DOHH2 (cell line): ENCODE measurements at regions not wholly inside any gene's neighbourhood (a gene's known extent, or its start where the extent isn't known, plus 50 kb on each side); places are given as distances from the start of the nearest gene placed in this dataset.

Experiments
- H3F3A ChIP-seq: fragments of 200-600 bp; sonication (generic), shearing (Covaris generic); 2 replicates; pipeline ENCODE4 v1.6.0; 2016; ENCODE audit warnings: antibody characterized with exemption, mild to moderate bottlenecking; ENCODE audit not compliant: control insufficient read depth, insufficient read depth
- H3K27ac ChIP-seq: fragments of 200-600 bp; sonication (generic); 2 replicates; pipeline ENCODE4 v1.5.1; 2014; ENCODE audit warnings: low read depth, mild to moderate bottlenecking, low read length, moderate library complexity
- H3K27me3 ChIP-seq: fragments of 200-600 bp; sonication (generic); 2 replicates; pipeline ENCODE4 v1.6.1; 2014; ENCODE audit warnings: mild to moderate bottlenecking, low read length, mixed read lengths; ENCODE audit not compliant: control insufficient read depth
- H3K36me3 ChIP-seq: fragments of 200-600 bp; sonication (generic); 2 replicates; pipeline ENCODE4 v1.6.1; 2014; ENCODE audit warnings: mild to moderate bottlenecking, low read length, moderate library complexity, mixed read lengths; ENCODE audit not compliant: control insufficient read depth
- H3K4me1 ChIP-seq: fragments of 200-600 bp; sonication (generic); 2 replicates; pipeline ENCODE4 v1.6.1; 2014; ENCODE audit warnings: mild to moderate bottlenecking, low read length, mixed read lengths; ENCODE audit not compliant: control insufficient read depth
- H3K4me2 ChIP-seq: fragments of 200-600 bp; sonication (generic); 2 replicates; pipeline ENCODE4 v1.6.0; 2014; ENCODE audit warnings: mild to moderate bottlenecking, low read length, moderate library complexity
- H3K4me3 ChIP-seq: fragments of 200-600 bp; sonication (generic); 2 replicates; pipeline ENCODE4 v1.5.1; 2014; ENCODE audit warnings: mild to moderate bottlenecking, low read length, mixed read lengths
- H3K79me2 ChIP-seq: fragments of 200-600 bp; sonication (generic); 2 replicates; pipeline ENCODE4 v1.6.1; 2014; ENCODE audit warnings: mild to moderate bottlenecking, low read length, mixed read lengths; ENCODE audit not compliant: control insufficient read depth
- H3K9me2 ChIP-seq: fragments of 200-600 bp; sonication (generic); replicated peaks from 2 replicates; pipeline ENCODE4 v1.6.1; 2014; ENCODE audit warnings: mild to moderate bottlenecking, low read length, mixed read lengths; ENCODE audit not compliant: control insufficient read depth
- H3K9me3 ChIP-seq: fragments of 200-600 bp; sonication (generic); 2 replicates; pipeline ENCODE4 v1.6.1; 2014; ENCODE audit warnings: antibody characterized with exemption, low read length, mixed read lengths; ENCODE audit not compliant: control insufficient read depth, insufficient read depth
- H4K20me1 ChIP-seq: fragments of 200-600 bp; sonication (generic); 2 replicates; pipeline ENCODE4 v1.6.0; 2014; ENCODE audit warnings: low read depth, mild to moderate bottlenecking, antibody characterized with exemption, low read length, moderate library complexity; ENCODE audit not compliant: control insufficient read depth, insufficient read depth
- CTCF ChIP-seq: fragments of 200-600 bp; sonication (generic); IDR thresholded peaks from one replicate; pipeline ENCODE4 v1.5.1; 2014; ENCODE audit warnings: antibody characterized with exemption, mild to moderate bottlenecking, low read depth, low read length; ENCODE audit not compliant: poor library complexity, severe bottlenecking
- EZH2phosphoT487 ChIP-seq: fragments of 200-600 bp; sonication (generic); IDR thresholded peaks from 2 replicates; pipeline ENCODE4 v1.6.1; 2017; ENCODE audit warnings: borderline replicate concordance, mild to moderate bottlenecking, antibody characterized with exemption, low read length, moderate library complexity, mixed read lengths

- Histone ChIP-seq H3K27ac (no peak overlapping the region), H3K9me3 (no peaks in the 10 kb centered on the region), H3K4me2 (no peak overlapping the region), H4K20me1 (no peaks in the 10 kb centered on the region), H3F3A (no peaks in the 10 kb centered on the region), H3K4me3 (no peak overlapping the region), H3K9me2 (no peaks in the 10 kb centered on the region), H3K36me3 (no peaks in the 10 kb centered on the region), H3K4me1 (no peaks in the 10 kb centered on the region), H3K79me2 (no peaks in the 10 kb centered on the region), H3K27me3 (no peaks in the 10 kb centered on the region)
- TF ChIP-seq EZH2phosphoT487 (no peak), CTCF (no peak)
These were observed 56.5 kb upstream of the CNTN6 start for GRCh38 chr3:1036207-1036826.

- TF ChIP-seq EZH2phosphoT487 (no peak), CTCF (no peak)
- Histone ChIP-seq H3K79me2 (no peaks in the 10 kb centered on the region), H3K27me3 (no peaks in the 10 kb centered on the region), H3K9me2 (no peaks in the 10 kb centered on the region), H3K4me2 (no peak overlapping the region), H3F3A (no peaks in the 10 kb centered on the region), H3K9me3 (no peaks in the 10 kb centered on the region), H3K4me3 (no peak overlapping the region), H3K36me3 (no peaks in the 10 kb centered on the region), H4K20me1 (no peaks in the 10 kb centered on the region), H3K4me1 (no peaks in the 10 kb centered on the region), H3K27ac (no peak overlapping the region)
These were observed 55.2 kb upstream of the CNTN6 start for GRCh38 chr3:1037631-1038030.
